H1 (cell line): ENCODE measurements at regions not wholly inside any gene's neighbourhood (a gene's known extent, or its start where the extent isn't known, plus 50 kb on each side); places are given as distances from the start of the nearest gene placed in this dataset.

ENCODE experiments used
- CTCF ChIP-seq, 3 experiments: IDR thresholded peaks; 1 replicate in 2 of 3; 2 replicates in 1 of 3; pipeline versions ENCODE4 v1.5.1 to v1.6.1; 2011; ENCODE audit warnings: low read length in 3 of 3, mild to moderate bottlenecking in 3 of 3, inconsistent platforms in 2 of 3, low read depth in 1 of 3, moderate library complexity in 1 of 3; ENCODE audit not compliant: insufficient read depth in 1 of 3; ENCODE audit errors: control extremely low read depth in 1 of 3
- EP300 ChIP-seq, 2 experiments: IDR thresholded peaks; 1 replicate in 1 of 2; 2 replicates in 1 of 2; pipeline ENCODE4 v1.6.1; 2011 to 2012; ENCODE audit warnings: low read depth in 2 of 2, low read length in 2 of 2, mild to moderate bottlenecking in 2 of 2, borderline replicate concordance in 1 of 2, inconsistent platforms in 1 of 2, moderate library complexity in 1 of 2
- EZH2 ChIP-seq: fragments of 200-600 bp; sonication (generic); IDR thresholded peaks from 2 replicates; pipeline ENCODE4 v1.7.1; 2012; ENCODE audit warnings: low read depth, mild to moderate bottlenecking, moderate library complexity, low read length, inconsistent platforms; ENCODE audit not compliant: severe bottlenecking
- PHF8 ChIP-seq: fragments of 200-600 bp; sonication (generic); conservative IDR thresholded peaks from 2 replicates; pipeline ENCODE4 v1.7.1; 2012; ENCODE audit warnings: low read depth, mild to moderate bottlenecking, inconsistent platforms, low read length, moderate library complexity
- POLR2A ChIP-seq, 2 experiments: IDR thresholded peaks; 1 replicate in 1 of 2; 2 replicates in 1 of 2; pipeline ENCODE4 v1.6.1; 2011; ENCODE audit warnings: low read depth in 2 of 2, low read length in 2 of 2, mild to moderate bottlenecking in 2 of 2; ENCODE audit errors: control extremely low read depth in 1 of 2
- RFX5 ChIP-seq: IDR thresholded peaks from 2 replicates; pipeline ENCODE4 v1.6.1; 2011; ENCODE audit warnings: low read depth, low read length, improper control_type of control experiment, borderline replicate concordance
- RNF2 ChIP-seq: fragments of 200-900, 300-1000 bp; sonication (generic); IDR thresholded peaks from 2 replicates; pipeline ENCODE4 v1.7.1; 2016; ENCODE audit warnings: borderline replicate concordance, low read depth, mild to moderate bottlenecking, antibody characterized with exemption, low read length; ENCODE audit not compliant: poor library complexity, severe bottlenecking; ENCODE audit errors: missing control alignments
- SP1 ChIP-seq: IDR thresholded peaks from 2 replicates; pipeline ENCODE4 v1.6.1; 2011; ENCODE audit warnings: low read depth, low read length
- TAF1 ChIP-seq: IDR thresholded peaks from 2 replicates; pipeline ENCODE4 v1.6.1; 2011; ENCODE audit warnings: mild to moderate bottlenecking, low read depth, low read length

- no peak for TF ChIP-seq CTCF (IDR thresholded peaks at IDR 0.05; ENCODE audit: control extremely low read depth in 1 of 3, insufficient read depth in 1 of 3, low read depth in 1 of 3, low read length in 3 of 3)
- no peak for TF ChIP-seq POLR2A (IDR thresholded peaks at IDR 0.05; ENCODE audit: control extremely low read depth in 1 of 2, low read depth in 2 of 2, low read length in 2 of 2)
- no peak for TF ChIP-seq SP1
- no peak for TF ChIP-seq RFX5
- no peak for TF ChIP-seq TAF1
- TF ChIP-seq EP300 (IDR thresholded peaks at IDR 0.05; ENCODE audit: borderline replicate concordance in 1 of 2, low read depth in 2 of 2, low read length in 2 of 2): no peak
- TF ChIP-seq EZH2: no peak
- TF ChIP-seq PHF8: no peak
- no peak for TF ChIP-seq RNF2
Observed at GRCh38 chr6:87762116-87762515, 60.1 kb upstream of the AKIRIN2 start.
